ENCODE measurements at regions not wholly inside any gene's neighbourhood (a gene's known extent, or its start where the extent isn't known, plus 50 kb on each side); places are given as distances from the start of the nearest gene placed in this dataset.

DNA sequence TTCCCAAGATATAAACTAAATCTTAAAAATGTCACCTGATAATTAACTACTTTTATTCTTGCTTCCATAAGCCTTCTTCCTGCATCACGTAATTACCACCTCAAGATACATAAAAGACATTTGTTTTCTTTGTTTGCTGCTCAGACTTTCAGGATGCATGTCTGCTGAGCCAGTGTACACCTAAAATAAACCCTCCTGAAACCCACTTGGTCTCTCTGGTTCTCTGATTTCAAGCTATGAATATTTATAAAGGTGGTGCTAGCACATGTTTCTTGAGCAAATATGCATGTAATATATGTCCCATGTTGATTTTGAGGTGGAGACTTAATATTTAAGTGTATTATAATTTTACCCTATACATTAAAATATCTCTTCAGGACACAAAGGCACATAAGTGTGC, 1627.7 kb upstream of the CDH9 start:
- TF ChIP-seq EP300 (IDR thresholded peaks at IDR 0.05; ENCODE audit: low read depth) (no peak), POLR2A (IDR thresholded peaks at IDR 0.05) (no peak), POLR2AphosphoS5 (IDR thresholded peaks at IDR 0.05) (no peak)
- TF ChIP-seq, protein P1, sequence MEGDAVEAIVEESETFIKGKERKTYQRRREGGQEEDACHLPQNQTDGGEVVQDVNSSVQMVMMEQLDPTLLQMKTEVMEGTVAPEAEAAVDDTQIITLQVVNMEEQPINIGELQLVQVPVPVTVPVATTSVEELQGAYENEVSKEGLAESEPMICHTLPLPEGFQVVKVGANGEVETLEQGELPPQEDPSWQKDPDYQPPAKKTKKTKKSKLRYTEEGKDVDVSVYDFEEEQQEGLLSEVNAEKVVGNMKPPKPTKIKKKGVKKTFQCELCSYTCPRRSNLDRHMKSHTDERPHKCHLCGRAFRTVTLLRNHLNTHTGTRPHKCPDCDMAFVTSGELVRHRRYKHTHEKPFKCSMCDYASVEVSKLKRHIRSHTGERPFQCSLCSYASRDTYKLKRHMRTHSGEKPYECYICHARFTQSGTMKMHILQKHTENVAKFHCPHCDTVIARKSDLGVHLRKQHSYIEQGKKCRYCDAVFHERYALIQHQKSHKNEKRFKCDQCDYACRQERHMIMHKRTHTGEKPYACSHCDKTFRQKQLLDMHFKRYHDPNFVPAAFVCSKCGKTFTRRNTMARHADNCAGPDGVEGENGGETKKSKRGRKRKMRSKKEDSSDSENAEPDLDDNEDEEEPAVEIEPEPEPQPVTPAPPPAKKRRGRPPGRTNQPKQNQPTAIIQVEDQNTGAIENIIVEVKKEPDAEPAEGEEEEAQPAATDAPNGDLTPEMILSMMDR (IDR thresholded peaks at IDR 0.05) = no peak
- 62 to 78% methylated on average over 1 of the region's 1 CpG for WGBS, 2 donors (ENCODE audit: low coverage in 1 of 2)
- Histone ChIP-seq H3K9me3 (peaks cover 0 to 8% of the 10 kb centered on the region in 2 donors), H3K4me3 (no peak overlapping the region), H3K27ac (no peak overlapping the region), H3K27me3 (no peaks in the 10 kb centered on the region), H3K4me1 (no peaks in the 10 kb centered on the region), H3K36me3 (no peaks in the 10 kb centered on the region)
- in situ Hi-C loops (cut with MboI; ENCODE audit: low pct_ligation_motif_present in 1 of 4, low pct_unique_long_range_greater_than_20kb in 1 of 4, low sequenced_read_pairs in 3 of 4) = no loop called here
- DNase-seq = no peak
- intact Hi-C loops (cut with DNase I; ENCODE audit: low total_unique reads) = no loop called here

DNA sequence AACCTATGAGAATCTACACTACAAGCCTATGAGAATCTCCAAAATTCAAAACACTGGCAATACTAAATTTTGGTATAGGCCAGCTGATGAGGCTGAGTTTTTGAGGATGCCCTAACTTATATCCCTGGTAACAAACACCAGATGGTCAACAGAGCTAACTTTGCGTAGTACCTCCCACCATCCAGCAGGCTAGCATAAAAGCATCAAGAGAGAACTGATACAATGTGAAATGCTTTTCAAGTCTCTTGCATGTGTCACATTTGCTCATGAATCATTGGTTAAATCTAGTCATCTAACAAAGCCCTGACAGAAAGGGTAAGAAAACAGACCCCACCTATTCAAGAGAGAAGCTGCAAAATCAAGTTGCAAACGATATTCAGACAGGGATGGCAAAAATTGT, 1609.7 kb upstream of the CDH9 start:
- no peak for DNase-seq
- 54 to 80% methylated on average over 1 to 2 of the region's 2 CpGs for WGBS, 2 donors (ENCODE audit: low coverage in 1 of 2)
- Histone ChIP-seq H3K27ac (no peak overlapping the region), H3K4me3 (no peak overlapping the region), H3K4me1 (no peaks in the 10 kb centered on the region), H3K9me3 (peaks cover 0 to 4% of the 10 kb centered on the region in 2 donors), H3K27me3 (no peaks in the 10 kb centered on the region), H3K36me3 (no peaks in the 10 kb centered on the region)
- in situ Hi-C loops (cut with MboI; ENCODE audit: low pct_ligation_motif_present in 1 of 4, low pct_unique_long_range_greater_than_20kb in 1 of 4, low sequenced_read_pairs in 3 of 4) = no loop called here
- TF ChIP-seq, protein P1 (IDR thresholded peaks at IDR 0.05) = no peak
- TF ChIP-seq POLR2AphosphoS5 (IDR thresholded peaks at IDR 0.05) = no peak
- TF ChIP-seq EP300 (IDR thresholded peaks at IDR 0.05; ENCODE audit: low read depth) = no peak
- TF ChIP-seq POLR2A (IDR thresholded peaks at IDR 0.05) = no peak
- intact Hi-C loops (cut with DNase I; ENCODE audit: low total_unique reads) = no loop called here

DNA sequence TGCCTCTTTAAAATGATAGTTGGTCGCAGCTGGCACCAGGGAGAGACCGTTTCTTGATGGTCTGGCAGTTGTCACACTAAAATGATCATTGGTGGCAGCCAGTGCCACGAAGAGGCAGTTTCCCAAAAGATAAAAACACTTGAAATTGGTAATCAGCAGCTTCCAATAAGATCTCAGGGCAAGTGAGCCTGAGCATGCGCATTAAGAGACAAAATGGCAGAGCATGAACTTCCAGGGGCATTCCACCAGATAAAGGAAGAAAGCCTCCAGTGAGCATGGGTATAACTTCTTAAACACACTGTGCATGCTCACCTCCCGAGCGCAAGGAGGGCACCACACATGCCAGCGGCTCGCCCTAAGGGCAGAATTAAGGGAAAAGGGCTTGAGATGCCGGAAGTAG, 1594.2 kb upstream of the CDH9 start:
- in situ Hi-C loops (cut with MboI; ENCODE audit: low pct_ligation_motif_present in 1 of 4, low pct_unique_long_range_greater_than_20kb in 1 of 4, low sequenced_read_pairs in 3 of 4) = no loop called here
- Histone ChIP-seq H3K4me1 (no peaks in the 10 kb centered on the region), H3K27ac (no peak overlapping the region), H3K36me3 (no peaks in the 10 kb centered on the region), H3K27me3 (no peaks in the 10 kb centered on the region), H3K9me3 (peaks cover 0 to 3% of the 10 kb centered on the region in 2 donors), H3K4me3 (no peak overlapping the region)
- no peak for DNase-seq
- intact Hi-C loops (cut with DNase I; ENCODE audit: low total_unique reads) = no loop called here
- 75 to 84% methylated on average over 7 to 9 of the region's 9 CpGs for WGBS, 2 donors (ENCODE audit: low coverage in 1 of 2)
- TF ChIP-seq POLR2A (IDR thresholded peaks at IDR 0.05) = no peak
- TF ChIP-seq, protein P1 (IDR thresholded peaks at IDR 0.05) = no peak
- TF ChIP-seq POLR2AphosphoS5 (IDR thresholded peaks at IDR 0.05) = no peak
- TF ChIP-seq EP300 (IDR thresholded peaks at IDR 0.05; ENCODE audit: low read depth) = no peak

DNA sequence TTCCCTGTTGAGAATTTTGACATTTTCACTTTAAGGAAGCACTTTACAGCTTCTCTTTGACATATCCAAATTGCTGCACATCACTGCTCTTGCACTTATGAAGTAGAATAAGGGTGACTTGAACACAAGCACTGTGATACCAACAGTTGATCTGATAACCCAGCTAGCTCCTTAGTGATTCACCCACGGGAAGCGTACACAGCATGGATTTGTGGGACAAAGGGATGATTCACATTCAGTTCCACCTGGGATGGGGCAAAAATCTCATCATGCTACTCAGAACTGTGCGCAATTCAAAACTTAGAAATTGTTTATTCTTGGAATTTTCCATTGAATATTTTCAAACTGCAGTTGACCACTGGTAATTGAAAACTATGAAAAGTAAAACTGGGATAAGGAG, 1565.5 kb upstream of the CDH9 start:
- 81 to 89% methylated on average over 3 of the region's 3 CpGs for WGBS, 2 donors (ENCODE audit: low coverage in 1 of 2)
- in situ Hi-C loops (cut with MboI; ENCODE audit: low pct_ligation_motif_present in 1 of 4, low pct_unique_long_range_greater_than_20kb in 1 of 4, low sequenced_read_pairs in 3 of 4) = no loop called here

More for the DNA sequence above, 1565.5 kb upstream of the CDH9 start:
- no peaks in the 10 kb centered on the region for H3K9me3 ChIP-seq
- H3K27me3 ChIP-seq = no peaks in the 10 kb centered on the region
- H3K27ac ChIP-seq = no peak overlapping the region
- H3K36me3 ChIP-seq = no peaks in the 10 kb centered on the region
- DNase-seq = no peak
- no peaks in the 10 kb centered on the region for H3K4me1 ChIP-seq
- TF ChIP-seq, protein P1 (IDR thresholded peaks at IDR 0.05) = no peak
- TF ChIP-seq POLR2AphosphoS5 (IDR thresholded peaks at IDR 0.05) (no peak), POLR2A (IDR thresholded peaks at IDR 0.05) (no peak), EP300 (IDR thresholded peaks at IDR 0.05; ENCODE audit: low read depth) (no peak)
- H3K4me3 ChIP-seq = no peak overlapping the region
- intact Hi-C loops (cut with DNase I; ENCODE audit: low total_unique reads) = no loop called here
